ENCODE measurements at regions not wholly inside any gene's neighbourhood (a gene's known extent, or its start where the extent isn't known, plus 50 kb on each side); places are given as distances from the start of the nearest gene placed in this dataset.

GRCh38 chr6:170137911-170138910 lies 152.7 kb downstream of the DLL1 start:
- Mint-ChIP-seq H3K27me3 (ENCODE audit: low read depth in 3 of 3) (peaks cover 14 to 19% (median 14%) of the 10 kb centered on the region in 3 donors), H3K36me3 (no peaks in the 10 kb centered on the region), H3K27ac (no peak overlapping the region), H3K4me3 (peak overlapping the region in 1 of 2 donors; percentile 48), H3K4me1 (peaks cover 2% of the 10 kb centered on the region), H3K9me3 (peaks cover 19 to 54% (median 31%) of the 10 kb centered on the region in 7 donors)
- H3K27ac ChIP-seq (ENCODE audit: low read depth in 1 of 2, low read length in 2 of 2): no peak overlapping the region
- intact Hi-C loops (cut with micrococcal nuclease): no loop called here
- H3K4me3 ChIP-seq (replicated peaks in 1 of 3; ENCODE audit: low read depth in 2 of 3, low read length in 3 of 3): no peak overlapping the region
- H2AFZ ChIP-seq (ENCODE audit: insufficient read depth, low read depth, low read length, poor library complexity, severe bottlenecking): no peak overlapping the region
- no peak overlapping the region for H3K9ac ChIP-seq (ENCODE audit: insufficient read depth, low read length, poor library complexity, severe bottlenecking)
- peaks cover under 1 to 45% of the 10 kb centered on the region in 2 donors for H3K9me3 ChIP-seq (replicated peaks in 1 of 2; ENCODE audit: control insufficient read depth in 1 of 2, insufficient read depth in 1 of 2, low read length in 2 of 2)
- H3K4me2 ChIP-seq (replicated peaks; ENCODE audit: extremely low read depth, low read length, poor library complexity, severe bottlenecking): no peak overlapping the region
- DNase-seq: no peak
- H4K20me1 ChIP-seq (ENCODE audit: insufficient read depth, low read length): no peaks in the 10 kb centered on the region
- WGBS (ENCODE audit: insufficient coverage): 84% methylated on average over 40 of the region's 40 CpGs
- no peaks in the 10 kb centered on the region for H3K4me1 ChIP-seq (ENCODE audit: control insufficient read depth in 1 of 2, insufficient read depth in 2 of 2, low read length in 2 of 2)
- H3K27me3 ChIP-seq (ENCODE audit: control insufficient read depth in 2 of 2, insufficient read depth in 2 of 2, low read length in 2 of 2): peaks cover 0 to 3% of the 10 kb centered on the region in 2 donors
- TF ChIP-seq CTCF (IDR thresholded peaks at IDR 0.05): no peak
- no peaks in the 10 kb centered on the region for H3K79me2 ChIP-seq (ENCODE audit: insufficient read depth, low read length)
- no peaks in the 10 kb centered on the region for H3K36me3 ChIP-seq (replicated peaks in 1 of 2; ENCODE audit: control insufficient read depth in 1 of 2, insufficient read depth in 2 of 2, low read length in 2 of 2)

GRCh38 chr6:170137176-170137891 lies 153.5 kb downstream of the DLL1 start:
- no peak overlapping the region for H3K9ac ChIP-seq (ENCODE audit: insufficient read depth, low read length, poor library complexity, severe bottlenecking)
- H3K4me2 ChIP-seq (replicated peaks; ENCODE audit: extremely low read depth, low read length, poor library complexity, severe bottlenecking): no peak overlapping the region
- Mint-ChIP-seq H3K36me3 (no peaks in the 10 kb centered on the region), H3K27me3 (ENCODE audit: low read depth in 3 of 3) (peaks cover 14 to 19% (median 14%) of the 10 kb centered on the region in 3 donors), H3K4me1 (no peaks in the 10 kb centered on the region), H3K4me3 (peak overlapping the region in 1 of 2 donors; percentile 48), H3K9me3 (peaks cover 19 to 49% (median 29%) of the 10 kb centered on the region in 7 donors), H3K27ac (no peak overlapping the region)
- no peak overlapping the region for H3K4me3 ChIP-seq (replicated peaks in 1 of 3; ENCODE audit: low read depth in 2 of 3, low read length in 3 of 3)
- no peaks in the 10 kb centered on the region for H3K36me3 ChIP-seq (replicated peaks in 1 of 2; ENCODE audit: control insufficient read depth in 1 of 2, insufficient read depth in 2 of 2, low read length in 2 of 2)
- H3K27me3 ChIP-seq (ENCODE audit: control insufficient read depth in 2 of 2, insufficient read depth in 2 of 2, low read length in 2 of 2): peaks cover 0 to 3% of the 10 kb centered on the region in 2 donors
- no peaks in the 10 kb centered on the region for H3K4me1 ChIP-seq (ENCODE audit: control insufficient read depth in 1 of 2, insufficient read depth in 2 of 2, low read length in 2 of 2)
- no peaks in the 10 kb centered on the region for H3K79me2 ChIP-seq (ENCODE audit: insufficient read depth, low read length)
- H3K27ac ChIP-seq (ENCODE audit: low read depth in 1 of 2, low read length in 2 of 2): no peak overlapping the region
- 59% methylated on average over 45 of the region's 50 CpGs for WGBS (ENCODE audit: insufficient coverage)
- no peak overlapping the region for H2AFZ ChIP-seq (ENCODE audit: insufficient read depth, low read depth, low read length, poor library complexity, severe bottlenecking)
- DNase-seq: no peak
- intact Hi-C loops (cut with micrococcal nuclease): no loop called here
- TF ChIP-seq CTCF (IDR thresholded peaks at IDR 0.05): no peak
- peaks cover 0 to 45% of the 10 kb centered on the region in 2 donors for H3K9me3 ChIP-seq (replicated peaks in 1 of 2; ENCODE audit: control insufficient read depth in 1 of 2, insufficient read depth in 1 of 2, low read length in 2 of 2)
- no peaks in the 10 kb centered on the region for H4K20me1 ChIP-seq (ENCODE audit: insufficient read depth, low read length)

Measured in CD14-positive monocyte (primary cell).